H1 (cell line): ENCODE measurements at regions not wholly inside any gene's neighbourhood (a gene's known extent, or its start where the extent isn't known, plus 50 kb on each side); places are given as distances from the start of the nearest gene placed in this dataset. TPM values are rescaled to one million over a fixed set of nuclear protein-coding genes. Genes with fewer than 3 reads are reported as not detected.

Experiments
- small RNA-seq: library from polyadenylated mRNA; stranded (forward); fragments of <200 nt; extraction: miRNeasy Mini kit (QIAGEN cat#:217004); gene quantifications from one replicate; pipeline ENCODE3, GENCODE V24; 2013; ENCODE audit not compliant: insufficient read depth

Small RNAs in the stretch of these regions (small RNA-seq; reads per million reads assigned to genes)
- gene RPS27P29 = not detected
